WTC11 (cell line): ENCODE measurements at regions not wholly inside any gene's neighbourhood (a gene's known extent, or its start where the extent isn't known, plus 50 kb on each side); places are given as distances from the start of the nearest gene placed in this dataset.

Experiments
- ATAC-seq: fragments of 200-7000 bp; cut with Tn5 transposase; 2 replicates; pipeline ENCODE4 v1.10.0; 2021; ENCODE audit warnings: mild to moderate bottlenecking, moderate library complexity
- CTCF ChIA-PET: fragments of 300-600 bp; sonication (Branson Sonifier 250); formaldehyde crosslinking; loops from one replicate; lab custom pipeline; 2021; ENCODE audit warnings: antibody characterized with exemption; lab: Charles Lee
- POLR2A ChIA-PET: fragments of 350-600 bp; sonication (Branson Sonifier 250); formaldehyde crosslinking; loops from one replicate; lab custom pipeline; 2021; ENCODE audit warnings: antibody characterized with exemption; lab: Charles Lee
- DNase-seq: peaks from one replicate; pipeline ENCODE4 v3.0.0; 2021; ENCODE audit warnings: low spot score
- H3K27ac Mint-ChIP-seq: 2 replicates; pipeline ENCODE4 v1.8.0; 2021; ENCODE audit warnings: mixed read lengths
- H3K27me3 Mint-ChIP-seq: 2 replicates; pipeline ENCODE4 v1.8.0; 2021; ENCODE audit warnings: low read depth, mild to moderate bottlenecking, moderate library complexity, mixed read lengths
- H3K36me3 Mint-ChIP-seq: 2 replicates; pipeline ENCODE4 v1.8.0; 2021; ENCODE audit warnings: mixed read lengths
- H3K4me1 Mint-ChIP-seq: 2 replicates; pipeline ENCODE4 v1.8.0; 2022; ENCODE audit warnings: mixed read lengths
- H3K4me3 Mint-ChIP-seq: 2 replicates; pipeline ENCODE4 v1.8.0; 2021; ENCODE audit warnings: mild to moderate bottlenecking, moderate library complexity, mixed read lengths
- H3K9me3 Mint-ChIP-seq: 2 replicates; pipeline ENCODE4 v1.8.0; 2021; ENCODE audit warnings: mixed read lengths
- CBFB ChIP-seq: sonication (generic); formaldehyde crosslinking; IDR thresholded peaks from 2 replicates; pipeline ENCODE4 v1.8.1; 2022; ENCODE audit warnings: mild to moderate bottlenecking, low read depth, missing genetic modification reagents
- EMX1 ChIP-seq: fragments of 250-450 bp; sonication (Bioruptor Pico); IDR thresholded peaks from 2 replicates; pipeline ENCODE4 v1.8.0; 2021; ENCODE audit warnings: mild to moderate bottlenecking
- FOXJ3 ChIP-seq: sonication (generic); formaldehyde crosslinking; IDR thresholded peaks from 2 replicates; pipeline ENCODE4 v1.9.0; 2021; ENCODE audit warnings: missing genetic modification reagents, mild to moderate bottlenecking, borderline replicate concordance
- FOXK1 ChIP-seq: sonication (generic); formaldehyde crosslinking; IDR thresholded peaks from 2 replicates; pipeline ENCODE4 v1.8.0; 2022; ENCODE audit warnings: mild to moderate bottlenecking, moderate library complexity, missing genetic modification reagents
- GABPB1 ChIP-seq: sonication (generic); formaldehyde crosslinking; IDR thresholded peaks from 2 replicates; pipeline ENCODE4 v1.8.1; 2023; ENCODE audit warnings: mild to moderate bottlenecking, missing genetic modification reagents
- HMGA2 ChIP-seq: fragments of 250-450 bp; sonication (Bioruptor Pico); IDR thresholded peaks from 2 replicates; pipeline ENCODE4 v1.4.0; 2021; ENCODE audit warnings: mild to moderate bottlenecking, moderate library complexity
- MXD4 ChIP-seq: fragments of 250-450 bp; sonication (Bioruptor Pico); IDR thresholded peaks from 2 replicates; pipeline ENCODE4 v1.8.0; 2021; ENCODE audit warnings: mild to moderate bottlenecking, moderate library complexity, borderline replicate concordance
- MYBL2 ChIP-seq: sonication (generic); formaldehyde crosslinking; IDR thresholded peaks from 2 replicates; pipeline ENCODE4 v1.8.1; 2023; ENCODE audit warnings: mild to moderate bottlenecking, moderate library complexity, missing genetic modification reagents
- NR3C1 ChIP-seq: sonication (generic); formaldehyde crosslinking; conservative IDR thresholded peaks from 2 replicates; pipeline ENCODE4 v1.8.1; 2023; ENCODE audit warnings: low read depth, mild to moderate bottlenecking, missing genetic modification reagents
- PRRX2 ChIP-seq: fragments of 250-450 bp; sonication (Bioruptor Pico); IDR thresholded peaks from 2 replicates; pipeline ENCODE4 v1.8.0; 2021; ENCODE audit warnings: mild to moderate bottlenecking
- SMAD3 ChIP-seq: sonication (generic); formaldehyde crosslinking; IDR thresholded peaks from 2 replicates; pipeline ENCODE4 v1.8.0; 2022; ENCODE audit warnings: missing genetic modification reagents, mild to moderate bottlenecking, borderline replicate concordance
- SMAD4 ChIP-seq: sonication (generic); formaldehyde crosslinking; IDR thresholded peaks from 2 replicates; pipeline ENCODE4 v1.8.0; 2022; ENCODE audit warnings: mild to moderate bottlenecking, missing genetic modification reagents
- TP53 ChIP-seq: sonication (generic); formaldehyde crosslinking; IDR thresholded peaks from 2 replicates; pipeline ENCODE4 v1.8.1; 2023; ENCODE audit warnings: mild to moderate bottlenecking, missing genetic modification reagents
- ZNF121 ChIP-seq: sonication (generic); formaldehyde crosslinking; IDR thresholded peaks from 2 replicates; pipeline ENCODE4 v1.8.0; 2023; ENCODE audit warnings: missing genetic modification reagents
- ZNF423 ChIP-seq: fragments of 250-450 bp; sonication (Bioruptor Pico); IDR thresholded peaks from 2 replicates; pipeline ENCODE4 v2.1.2; 2022; ENCODE audit warnings: mild to moderate bottlenecking, moderate library complexity
- TF ChIP-seq, protein P1 (sequence below): fragments of 250-450 bp; sonication (Bioruptor Pico); IDR thresholded peaks from 2 replicates; pipeline ENCODE4 v1.9.0; 2021; ENCODE audit warnings: mild to moderate bottlenecking, borderline replicate concordance
- TF ChIP-seq, protein P2 (sequence below): sonication (generic); formaldehyde crosslinking; IDR thresholded peaks from 2 replicates; pipeline ENCODE4 v1.8.1; 2022; ENCODE audit warnings: low read depth, mild to moderate bottlenecking, moderate library complexity, missing genetic modification reagents, borderline replicate concordance

DNA sequence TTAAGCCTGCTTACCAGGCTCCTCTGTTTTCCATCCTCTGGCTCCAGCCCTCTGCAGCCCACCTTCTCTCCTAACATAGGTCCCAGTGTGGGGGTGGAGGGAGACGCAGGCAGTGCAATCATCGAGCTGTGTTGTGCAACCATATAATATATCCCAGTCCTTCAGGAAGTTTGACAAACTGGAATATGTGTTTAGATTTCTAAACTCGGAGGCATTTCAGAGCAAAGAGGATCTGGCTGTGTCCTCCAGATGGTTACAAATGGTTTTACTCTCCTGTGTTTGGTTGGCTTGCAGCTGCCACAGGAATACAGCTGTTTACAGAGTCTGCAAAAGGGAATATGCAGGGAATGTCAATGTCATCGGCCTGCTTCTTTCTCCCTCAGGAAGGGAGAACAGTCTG, 195.3 kb upstream of the LNX1 start:
- POLR2A ChIA-PET: no interaction called here
- no peak for ATAC-seq
- no peak overlapping the region for H3K27ac Mint-ChIP-seq

DNA sequence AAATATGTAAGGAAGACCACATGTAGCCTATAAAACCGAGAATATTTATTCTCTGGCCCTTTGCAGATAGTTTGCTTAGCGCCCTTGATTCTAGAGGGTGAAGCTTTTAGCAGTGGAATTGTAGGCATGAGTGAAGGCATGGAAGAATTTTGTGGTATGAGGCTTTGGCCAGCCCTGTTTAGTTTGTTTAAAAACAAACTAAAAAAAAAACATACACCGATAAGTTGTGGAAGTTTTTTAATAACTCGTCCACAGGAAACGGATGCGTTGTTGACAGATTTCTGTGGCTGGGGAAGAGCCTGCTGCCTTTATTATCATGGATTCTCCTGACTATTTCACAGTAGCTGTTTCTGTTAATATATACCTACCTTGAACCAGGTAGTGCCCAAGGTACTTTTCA, 194.7 kb upstream of the LNX1 start:
- no peaks in the 10 kb centered on the region for H3K4me1 Mint-ChIP-seq

More for the DNA sequence above, 195.3 kb upstream of the LNX1 start:
- TF ChIP-seq GABPB1: 0 out of 2 replicates have a peak, but pooled peaks have one; percentile 56
- no peak for TF ChIP-seq MYBL2 (CRISPR knock-in tag)
- CTCF ChIA-PET: no interaction called here
- DNase-seq: no peak
- no peak overlapping the region for H3K4me3 Mint-ChIP-seq
- no peaks in the 10 kb centered on the region for H3K9me3 Mint-ChIP-seq
- H3K4me1 Mint-ChIP-seq: no peaks in the 10 kb centered on the region
- H3K27me3 Mint-ChIP-seq: no peaks in the 10 kb centered on the region
- H3K36me3 Mint-ChIP-seq: no peaks in the 10 kb centered on the region

DNA sequence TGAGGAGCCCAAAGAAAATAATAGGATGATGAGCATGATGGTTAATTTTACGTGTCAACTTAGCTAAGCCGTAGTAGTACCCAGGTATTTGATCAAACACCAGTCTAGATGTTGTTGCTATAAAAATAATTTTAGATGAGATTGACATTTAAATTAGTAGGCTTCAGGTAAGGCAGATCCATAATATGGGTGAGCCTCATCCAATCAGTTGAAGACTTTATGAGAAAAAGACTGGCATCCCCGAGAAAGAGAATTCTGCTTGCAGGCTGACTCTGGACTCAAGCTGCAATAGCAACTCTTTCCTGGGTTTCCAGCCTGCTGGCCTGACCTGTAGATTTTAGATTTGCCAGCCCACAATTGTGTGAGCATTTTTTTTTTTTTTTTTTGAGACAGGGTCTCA, 192.8 kb upstream of the LNX1 start:
- Mint-ChIP-seq H3K4me3 (no peak overlapping the region), H3K9me3 (no peaks in the 10 kb centered on the region), H3K27ac (no peak overlapping the region), H3K4me1 (no peaks in the 10 kb centered on the region), H3K27me3 (no peaks in the 10 kb centered on the region), H3K36me3 (no peaks in the 10 kb centered on the region)
- DNase-seq (no peak), ATAC-seq (no peak)
- ChIA-PET POLR2A (no interaction called here), CTCF (interaction anchor here (1.2 kb wide), 1 partner anchor 450 kb away, joined by 3 read pairs; no protein-coding TSS in a partner anchor)
- TF ChIP-seq PRRX2 (CRISPR knock-in tag) (no peak), ZNF121 (CRISPR knock-in tag) (no peak), NR3C1 (no peak), CBFB (CRISPR knock-in tag) (no peak), SMAD4 (CRISPR knock-in tag) (no peak), TP53 (CRISPR knock-in tag) (no peak), FOXK1 (CRISPR knock-in tag) (no peak)
- TF ChIP-seq, protein P1, sequence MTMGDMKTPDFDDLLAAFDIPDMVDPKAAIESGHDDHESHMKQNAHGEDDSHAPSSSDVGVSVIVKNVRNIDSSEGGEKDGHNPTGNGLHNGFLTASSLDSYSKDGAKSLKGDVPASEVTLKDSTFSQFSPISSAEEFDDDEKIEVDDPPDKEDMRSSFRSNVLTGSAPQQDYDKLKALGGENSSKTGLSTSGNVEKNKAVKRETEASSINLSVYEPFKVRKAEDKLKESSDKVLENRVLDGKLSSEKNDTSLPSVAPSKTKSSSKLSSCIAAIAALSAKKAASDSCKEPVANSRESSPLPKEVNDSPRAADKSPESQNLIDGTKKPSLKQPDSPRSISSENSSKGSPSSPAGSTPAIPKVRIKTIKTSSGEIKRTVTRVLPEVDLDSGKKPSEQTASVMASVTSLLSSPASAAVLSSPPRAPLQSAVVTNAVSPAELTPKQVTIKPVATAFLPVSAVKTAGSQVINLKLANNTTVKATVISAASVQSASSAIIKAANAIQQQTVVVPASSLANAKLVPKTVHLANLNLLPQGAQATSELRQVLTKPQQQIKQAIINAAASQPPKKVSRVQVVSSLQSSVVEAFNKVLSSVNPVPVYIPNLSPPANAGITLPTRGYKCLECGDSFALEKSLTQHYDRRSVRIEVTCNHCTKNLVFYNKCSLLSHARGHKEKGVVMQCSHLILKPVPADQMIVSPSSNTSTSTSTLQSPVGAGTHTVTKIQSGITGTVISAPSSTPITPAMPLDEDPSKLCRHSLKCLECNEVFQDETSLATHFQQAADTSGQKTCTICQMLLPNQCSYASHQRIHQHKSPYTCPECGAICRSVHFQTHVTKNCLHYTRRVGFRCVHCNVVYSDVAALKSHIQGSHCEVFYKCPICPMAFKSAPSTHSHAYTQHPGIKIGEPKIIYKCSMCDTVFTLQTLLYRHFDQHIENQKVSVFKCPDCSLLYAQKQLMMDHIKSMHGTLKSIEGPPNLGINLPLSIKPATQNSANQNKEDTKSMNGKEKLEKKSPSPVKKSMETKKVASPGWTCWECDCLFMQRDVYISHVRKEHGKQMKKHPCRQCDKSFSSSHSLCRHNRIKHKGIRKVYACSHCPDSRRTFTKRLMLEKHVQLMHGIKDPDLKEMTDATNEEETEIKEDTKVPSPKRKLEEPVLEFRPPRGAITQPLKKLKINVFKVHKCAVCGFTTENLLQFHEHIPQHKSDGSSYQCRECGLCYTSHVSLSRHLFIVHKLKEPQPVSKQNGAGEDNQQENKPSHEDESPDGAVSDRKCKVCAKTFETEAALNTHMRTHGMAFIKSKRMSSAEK (CRISPR knock-in tag): no peak
- TF ChIP-seq, protein P2, sequence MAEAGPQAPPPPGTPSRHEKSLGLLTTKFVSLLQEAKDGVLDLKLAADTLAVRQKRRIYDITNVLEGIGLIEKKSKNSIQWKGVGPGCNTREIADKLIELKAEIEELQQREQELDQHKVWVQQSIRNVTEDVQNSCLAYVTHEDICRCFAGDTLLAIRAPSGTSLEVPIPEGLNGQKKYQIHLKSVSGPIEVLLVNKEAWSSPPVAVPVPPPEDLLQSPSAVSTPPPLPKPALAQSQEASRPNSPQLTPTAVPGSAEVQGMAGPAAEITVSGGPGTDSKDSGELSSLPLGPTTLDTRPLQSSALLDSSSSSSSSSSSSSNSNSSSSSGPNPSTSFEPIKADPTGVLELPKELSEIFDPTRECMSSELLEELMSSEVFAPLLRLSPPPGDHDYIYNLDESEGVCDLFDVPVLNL (CRISPR knock-in tag): no peak

More for the DNA sequence above, 194.7 kb upstream of the LNX1 start:
- ChIA-PET CTCF (no interaction called here), POLR2A (no interaction called here)
- no peak for DNase-seq
- H3K9me3 Mint-ChIP-seq: no peaks in the 10 kb centered on the region
- H3K4me3 Mint-ChIP-seq: no peak overlapping the region
- TF ChIP-seq SMAD3 (no peak), HMGA2 (CRISPR knock-in tag) (no peak), MXD4 (CRISPR knock-in tag) (no peak), ZNF423 (CRISPR knock-in tag) (no peak), EMX1 (no peak), FOXJ3 (CRISPR knock-in tag) (no peak)
- ATAC-seq: no peak
- H3K36me3 Mint-ChIP-seq: no peaks in the 10 kb centered on the region
- no peak overlapping the region for H3K27ac Mint-ChIP-seq
- no peaks in the 10 kb centered on the region for H3K27me3 Mint-ChIP-seq
